Spleen (tissue), 11 donors: ENCODE measurements at regions not wholly inside any gene's neighbourhood (a gene's known extent, or its start where the extent isn't known, plus 50 kb on each side); places are given as distances from the start of the nearest gene placed in this dataset.

Source experiments
- DNase-seq: peaks from one replicate; pipeline ENCODE4 v3.0.0-alpha.2; 2020
- H3K27ac ChIP-seq, 8 donors: fragments of 200-600 bp; sonication (generic) in 7 of 8; 1 replicate in 4 of 8; 2 replicates in 4 of 8; pipeline versions ENCODE4 v1.5.0 to v1.8.0; 2016 to 2021; ENCODE audit warnings: inconsistent platforms in 4 of 8, mild to moderate bottlenecking in 4 of 8, moderate library complexity in 1 of 8
- H3K27me3 ChIP-seq, 7 donors: fragments of 200-600 bp; sonication (generic) in 6 of 7; replicated peaks in 1 of 7; 1 replicate in 4 of 7; 2 replicates in 3 of 7; pipeline versions ENCODE4 v1.5.0 to v1.8.0; 2016 to 2021; ENCODE audit warnings: inconsistent platforms in 3 of 7, mild to moderate bottlenecking in 1 of 7
- H3K36me3 ChIP-seq, 6 donors: fragments of 200-600 bp; sonication (generic) in 5 of 6; 1 replicate in 4 of 6; 2 replicates in 2 of 6; pipeline versions ENCODE4 v1.5.0 to v1.8.0; 2016 to 2021; ENCODE audit warnings: inconsistent platforms in 2 of 6
- H3K4me1 ChIP-seq, 6 donors: fragments of 200-600 bp; sonication (generic) in 5 of 6; 1 replicate in 3 of 6; 2 replicates in 3 of 6; pipeline versions ENCODE4 v1.5.0 to v1.8.0; 2016 to 2021; ENCODE audit warnings: inconsistent platforms in 3 of 6
- H3K4me3 ChIP-seq, 8 donors: fragments of 200-600 bp; sonication (generic) in 7 of 8; 1 replicate in 4 of 8; 2 replicates in 4 of 8; pipeline versions ENCODE4 v1.5.0 to v1.8.0; 2016 to 2021; ENCODE audit warnings: inconsistent platforms in 4 of 8, mild to moderate bottlenecking in 4 of 8, moderate library complexity in 2 of 8
- H3K9me3 ChIP-seq, 8 donors: fragments of 200-600 bp; sonication (generic) in 7 of 8; 1 replicate in 4 of 8; 2 replicates in 4 of 8; pipeline versions ENCODE4 v1.5.0 to v1.8.0; 2016 to 2021; ENCODE audit warnings: inconsistent platforms in 4 of 8
- CTCF ChIP-seq, 11 experiments: fragments of 200-600 bp in 7 of 11; fragments of 450-650 bp in 4 of 11; sonication (generic) in 4 of 11; IDR thresholded peaks in 8 of 11; conservative IDR thresholded peaks in 3 of 11; 1 replicate in 7 of 11; 2 replicates in 4 of 11; pipeline versions ENCODE4 v1.4.0 to v1.8.0; 2016 to 2021; ENCODE audit warnings: antibody characterized with exemption in 11 of 11, inconsistent platforms in 4 of 11, mild to moderate bottlenecking in 1 of 11
- POLR2A ChIP-seq, 3 donors: fragments of 450-650 bp; IDR thresholded peaks; one replicate each; pipeline ENCODE4 v1.5.1; 2017; ENCODE audit warnings: antibody characterized with exemption in 3 of 3, mild to moderate bottlenecking in 1 of 3
- POLR2AphosphoS5 ChIP-seq, 3 donors: sonication (generic); formaldehyde crosslinking; IDR thresholded peaks; one replicate each; pipeline ENCODE4 v1.5.1; 2017; ENCODE audit warnings: antibody characterized with exemption in 3 of 3
- WGBS, 5 donors: extraction: QIAGEN DNeasy Blood & Tissue Kit in 3 of 5; methylation state at CpG; one replicate each; pipeline versions ENCODE4 v1.1.5 to v1.1.7; 2013 to 2018; 5-methylcytosine and 5-hydroxymethylcytosine counted together
- intact Hi-C: fragments of 100-400 bp; cut with DNase I; formaldehyde crosslinking; loops from one replicate; pipeline ENCODE4 v1.15.0; 2023; ENCODE audit warnings: low total_unique reads
- donor health status: healthy with polysubstance abuse.
- donor health status: DM: no; HTN: no; CAD: no; lungs with moderate emphysema.
- donor health status: DM: no; HTN: no; CAD: no.
- donor health status: Bipolar disorder and iron deficiency.
- donor health status: healthy.
- donor health status: DM: no; HTN: no; CAD: no.
- donor health status: DM: yes; HTN: yes; CAD: no.

- intact Hi-C loops, result no loop called here
- no peak for DNase-seq
Measured at GRCh38 chr16:88321635-88322499, 60.9 kb upstream of the ZNF469 start.

GRCh38 chr16:88322500-88322970, 60.2 kb upstream of the ZNF469 start:
- peaks cover 0 to 17% (median 0%) of the 10 kb centered on the region in 7 donors for H3K27me3 ChIP-seq
- no peak overlapping the region for H3K27ac ChIP-seq
- TF ChIP-seq CTCF (IDR thresholded peaks at IDR 0.05 in 8 of 11, conservative IDR thresholded peaks at IDR 0.05 in 3 of 11), result no peak
- TF ChIP-seq POLR2AphosphoS5 (IDR thresholded peaks at IDR 0.05), result no peak
- no peak for TF ChIP-seq POLR2A (IDR thresholded peaks at IDR 0.05)
- H3K9me3 ChIP-seq, result peaks cover 0 to 5% (median 0%) of the 10 kb centered on the region in 8 donors
- WGBS, 5 donors, result 90 to 95% (median 92%) methylated on average over 17 to 19 of the region's 19 CpGs
- DNase-seq, result no peak
- no peak overlapping the region for H3K4me3 ChIP-seq
- intact Hi-C loops, result no loop called here
- peaks cover 4 to 14% (median 10%) of the 10 kb centered on the region in 6 donors for H3K4me1 ChIP-seq
- H3K36me3 ChIP-seq, result no peaks in the 10 kb centered on the region

More at GRCh38 chr16:88321635-88322499, 60.9 kb upstream of the ZNF469 start:
- no peak overlapping the region for H3K27ac ChIP-seq
- no peaks in the 10 kb centered on the region for H3K36me3 ChIP-seq
- WGBS, 5 donors, result 93 to 97% (median 96%) methylated on average over 23 to 32 of the region's 32 CpGs
- peaks cover 0 to 24% (median 0%) of the 10 kb centered on the region in 7 donors for H3K27me3 ChIP-seq
- H3K4me3 ChIP-seq, result no peak overlapping the region
- peaks cover 0 to 5% (median 0%) of the 10 kb centered on the region in 8 donors for H3K9me3 ChIP-seq
- H3K4me1 ChIP-seq, result peaks cover 4 to 20% (median 17%) of the 10 kb centered on the region in 6 donors
- TF ChIP-seq CTCF (IDR thresholded peaks at IDR 0.05 in 8 of 11, conservative IDR thresholded peaks at IDR 0.05 in 3 of 11) (no peak), POLR2AphosphoS5 (IDR thresholded peaks at IDR 0.05) (no peak), POLR2A (IDR thresholded peaks at IDR 0.05) (no peak)

- peaks cover 0 to 5% (median 0%) of the 10 kb centered on the region in 8 donors for H3K9me3 ChIP-seq
- H3K27me3 ChIP-seq, result peaks cover 0 to 12% (median 0%) of the 10 kb centered on the region in 7 donors
- WGBS, 5 donors, result 80 to 93% (median 89%) methylated on average over 1 to 9 of the region's 9 CpGs
- no peak overlapping the region for H3K27ac ChIP-seq
- TF ChIP-seq CTCF (IDR thresholded peaks at IDR 0.05 in 8 of 11, conservative IDR thresholded peaks at IDR 0.05 in 3 of 11) (no peak), POLR2A (IDR thresholded peaks at IDR 0.05) (no peak), POLR2AphosphoS5 (IDR thresholded peaks at IDR 0.05) (no peak)
- intact Hi-C loops, result no loop called here
- no peak overlapping the region for H3K4me3 ChIP-seq
- no peak for DNase-seq
- no peaks in the 10 kb centered on the region for H3K36me3 ChIP-seq
- peaks cover under 1 to 9% (median 6%) of the 10 kb centered on the region in 6 donors for H3K4me1 ChIP-seq
Measured at GRCh38 chr16:88323041-88323440, 59.7 kb upstream of the ZNF469 start.
